ENCODE measurements at regions not wholly inside any gene's neighbourhood (a gene's known extent, or its start where the extent isn't known, plus 50 kb on each side); places are given as distances from the start of the nearest gene placed in this dataset.

DNA sequence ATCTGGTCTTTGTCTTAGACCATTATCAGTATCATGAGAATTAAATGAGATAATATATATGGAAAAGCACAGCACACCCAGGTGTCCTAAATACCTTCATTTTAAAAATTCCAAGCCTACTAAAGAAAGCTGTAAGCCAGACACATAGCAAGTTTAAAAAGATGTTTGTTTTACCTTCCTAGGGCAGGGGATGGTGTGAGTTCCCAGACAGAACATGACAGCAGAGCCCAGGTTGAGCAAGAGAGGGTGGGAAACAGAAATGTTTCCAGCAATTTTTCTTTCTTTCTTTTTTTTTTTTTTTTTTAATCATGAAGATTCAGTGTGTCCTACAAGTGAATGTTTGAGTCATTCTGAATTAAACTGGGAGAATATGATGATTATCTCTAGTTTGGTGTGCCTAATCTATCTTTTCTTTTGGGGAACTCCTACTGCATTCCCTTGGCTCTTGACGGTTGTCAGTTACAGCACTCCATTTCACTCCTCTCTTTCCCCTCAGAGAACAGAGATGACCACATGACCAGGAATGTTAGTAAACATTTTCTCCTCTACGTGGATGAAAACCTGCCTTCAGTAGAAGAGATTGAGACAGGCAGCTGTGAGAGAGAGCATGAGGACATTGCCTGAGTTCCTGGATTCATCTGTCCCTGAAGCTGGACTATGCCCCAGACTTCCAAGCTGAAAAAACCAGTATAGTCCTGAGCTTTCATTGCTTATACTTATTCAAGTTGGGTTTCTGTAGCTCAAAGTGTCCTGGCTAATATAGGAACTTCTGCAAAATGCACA lies 54.5 kb upstream of the ARL14 start:
- FAIRE-seq (no peak), DNase-seq (ENCODE audit: insufficient read length, low spot score) (no peak)
- TF ChIP-seq POLR2A (IDR thresholded peaks at IDR 0.05; ENCODE audit: low read depth, low read length) = no peak

DNA sequence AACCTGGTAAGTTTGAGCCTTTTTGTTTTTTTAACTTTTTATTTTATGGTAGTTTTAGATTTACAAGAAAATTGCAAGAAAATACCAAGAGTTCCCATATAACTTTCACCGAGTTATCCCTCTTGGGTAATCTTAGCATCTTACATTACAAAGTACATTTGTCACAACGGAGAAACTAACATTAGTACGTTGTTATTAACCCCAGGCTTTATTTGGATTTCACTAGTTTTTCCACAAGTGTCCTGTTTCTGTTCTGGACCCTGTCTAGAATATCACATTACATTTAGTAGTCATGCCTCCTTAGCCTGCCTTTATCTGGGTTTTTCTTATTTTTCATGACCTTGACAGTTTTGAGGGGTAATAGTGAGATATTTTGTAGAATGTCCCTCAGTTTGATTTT lies 53.5 kb upstream of the KPNA4 start:
- FAIRE-seq = no peak
- no peak for DNase-seq (ENCODE audit: insufficient read length, low spot score)
- TF ChIP-seq POLR2A (IDR thresholded peaks at IDR 0.05; ENCODE audit: low read depth, low read length) = no peak

DNA sequence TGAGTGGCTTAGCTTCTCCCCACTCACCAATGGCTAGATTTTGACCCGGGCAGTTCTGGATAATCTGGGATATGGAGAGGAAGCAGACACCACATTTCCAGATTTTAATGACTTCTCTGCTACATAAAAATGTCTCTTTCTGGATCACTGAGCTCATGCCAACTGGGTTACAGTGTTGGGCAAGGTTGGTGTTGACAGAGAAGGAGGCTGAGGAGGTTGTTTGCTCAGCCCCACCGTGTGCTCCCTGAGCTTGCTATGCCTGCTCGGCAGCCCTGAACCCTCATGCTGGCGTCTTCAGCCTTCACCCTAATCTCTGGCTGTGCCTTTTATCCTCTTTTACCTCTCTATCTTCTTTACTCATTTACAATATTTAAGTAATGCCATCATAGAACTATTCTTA lies 53.0 kb upstream of the KPNA4 start:
- TF ChIP-seq POLR2A (IDR thresholded peaks at IDR 0.05; ENCODE audit: low read depth, low read length) = no peak
- DNase-seq (ENCODE audit: insufficient read length, low spot score) = no peak
- no peak for FAIRE-seq

DNA sequence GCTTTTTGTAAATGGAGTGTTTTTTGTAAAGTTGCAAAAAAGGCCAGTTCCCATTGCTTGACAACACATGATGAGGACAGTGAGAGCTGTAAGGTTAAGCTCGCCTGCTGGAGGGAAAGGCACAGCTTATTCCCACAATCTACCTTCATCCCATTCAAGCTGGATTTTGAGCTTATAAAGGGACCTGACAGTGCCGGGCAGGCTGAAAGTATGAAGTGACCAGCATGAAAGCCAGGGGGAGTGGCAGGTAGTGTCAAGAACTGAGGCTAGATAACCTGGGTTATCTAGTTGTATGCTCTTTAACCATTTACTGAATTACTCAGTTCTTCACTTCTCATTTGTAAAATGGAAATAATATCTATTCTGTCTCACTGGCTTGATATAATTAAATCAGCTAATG lies 52.3 kb upstream of the KPNA4 start:
- no peak for DNase-seq (ENCODE audit: insufficient read length, low spot score)
- FAIRE-seq = peak; percentile 33
- TF ChIP-seq POLR2A (IDR thresholded peaks at IDR 0.05; ENCODE audit: low read depth, low read length) = no peak

DNA sequence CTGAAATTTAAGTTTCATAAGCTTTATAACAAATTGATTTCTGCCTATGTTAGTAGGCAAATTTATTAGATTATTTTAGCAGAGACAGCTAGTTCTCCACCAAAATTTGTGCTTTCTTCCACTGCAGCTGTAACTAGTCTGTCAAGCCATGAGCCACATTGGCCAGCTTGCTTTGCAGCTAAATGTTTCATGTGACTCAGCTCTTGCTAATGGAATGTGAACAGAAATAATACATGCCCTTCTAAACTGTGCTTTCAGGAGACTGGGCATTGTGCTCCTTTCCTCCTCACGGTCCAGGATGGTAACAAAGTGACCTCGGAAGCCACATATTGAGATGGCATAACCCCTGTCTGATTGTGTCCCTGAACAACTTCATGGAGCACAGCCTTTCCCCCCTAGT lies 51.3 kb upstream of the KPNA4 start:
- DNase-seq (ENCODE audit: insufficient read length, low spot score) = peak; percentile 18
- TF ChIP-seq POLR2A (IDR thresholded peaks at IDR 0.05; ENCODE audit: low read depth, low read length) = no peak
- peak; percentile 99 for FAIRE-seq

DNA sequence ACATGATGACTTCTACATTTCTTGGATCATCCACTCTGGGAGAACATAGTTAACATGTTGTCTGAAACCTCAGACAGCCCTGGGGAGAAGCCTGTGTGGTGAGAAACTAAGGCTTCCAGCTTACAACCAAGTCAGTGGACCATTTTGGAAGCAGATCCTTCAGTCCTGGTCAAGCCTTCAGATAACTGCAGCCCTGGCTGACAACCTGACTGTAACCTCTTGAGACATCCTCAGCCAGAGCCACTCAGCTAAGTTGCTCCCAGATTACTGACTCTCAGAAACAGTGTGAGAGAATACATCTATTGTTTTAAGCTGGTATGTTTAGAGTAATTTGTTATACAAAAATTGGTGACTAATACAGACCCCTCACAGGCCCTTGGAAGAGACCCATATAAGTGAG lies 50.9 kb upstream of the KPNA4 start:
- FAIRE-seq (no peak), DNase-seq (ENCODE audit: insufficient read length, low spot score) (no peak)
- no peak for TF ChIP-seq POLR2A (IDR thresholded peaks at IDR 0.05; ENCODE audit: low read depth, low read length)

Data from H54 (cell line).